ENCODE measurements at regions not wholly inside any gene's neighbourhood (a gene's known extent, or its start where the extent isn't known, plus 50 kb on each side); places are given as distances from the start of the nearest gene placed in this dataset.

GRCh38 chr6:164227952-164228522 is 813.5 kb downstream of the QKI start:
- H3K4me3 ChIP-seq (ENCODE audit: low read depth, low read length) = no peak overlapping the region
- DNase-seq (ENCODE audit: low read depth) = no peak
- TF ChIP-seq, protein P1, sequence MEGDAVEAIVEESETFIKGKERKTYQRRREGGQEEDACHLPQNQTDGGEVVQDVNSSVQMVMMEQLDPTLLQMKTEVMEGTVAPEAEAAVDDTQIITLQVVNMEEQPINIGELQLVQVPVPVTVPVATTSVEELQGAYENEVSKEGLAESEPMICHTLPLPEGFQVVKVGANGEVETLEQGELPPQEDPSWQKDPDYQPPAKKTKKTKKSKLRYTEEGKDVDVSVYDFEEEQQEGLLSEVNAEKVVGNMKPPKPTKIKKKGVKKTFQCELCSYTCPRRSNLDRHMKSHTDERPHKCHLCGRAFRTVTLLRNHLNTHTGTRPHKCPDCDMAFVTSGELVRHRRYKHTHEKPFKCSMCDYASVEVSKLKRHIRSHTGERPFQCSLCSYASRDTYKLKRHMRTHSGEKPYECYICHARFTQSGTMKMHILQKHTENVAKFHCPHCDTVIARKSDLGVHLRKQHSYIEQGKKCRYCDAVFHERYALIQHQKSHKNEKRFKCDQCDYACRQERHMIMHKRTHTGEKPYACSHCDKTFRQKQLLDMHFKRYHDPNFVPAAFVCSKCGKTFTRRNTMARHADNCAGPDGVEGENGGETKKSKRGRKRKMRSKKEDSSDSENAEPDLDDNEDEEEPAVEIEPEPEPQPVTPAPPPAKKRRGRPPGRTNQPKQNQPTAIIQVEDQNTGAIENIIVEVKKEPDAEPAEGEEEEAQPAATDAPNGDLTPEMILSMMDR (IDR thresholded peaks at IDR 0.05; ENCODE audit: insufficient read depth, low read depth, low read length, missing control alignments) = no peak

- TF ChIP-seq, protein P1 (IDR thresholded peaks at IDR 0.05; ENCODE audit: insufficient read depth, low read depth, low read length, missing control alignments) = no peak
- DNase-seq (ENCODE audit: low read depth) = no peak
- no peak overlapping the region for H3K4me3 ChIP-seq (ENCODE audit: low read depth, low read length)
These were observed 802.3 kb downstream of the QKI start for GRCh38 chr6:164216839-164217238.

- DNase-seq (ENCODE audit: low read depth) = no peak
- no peak overlapping the region for H3K4me3 ChIP-seq (ENCODE audit: low read depth, low read length)
- TF ChIP-seq, protein P1 (IDR thresholded peaks at IDR 0.05; ENCODE audit: insufficient read depth, low read depth, low read length, missing control alignments) = no peak
These were observed 801.9 kb downstream of the QKI start for GRCh38 chr6:164216368-164216767.

DNA sequence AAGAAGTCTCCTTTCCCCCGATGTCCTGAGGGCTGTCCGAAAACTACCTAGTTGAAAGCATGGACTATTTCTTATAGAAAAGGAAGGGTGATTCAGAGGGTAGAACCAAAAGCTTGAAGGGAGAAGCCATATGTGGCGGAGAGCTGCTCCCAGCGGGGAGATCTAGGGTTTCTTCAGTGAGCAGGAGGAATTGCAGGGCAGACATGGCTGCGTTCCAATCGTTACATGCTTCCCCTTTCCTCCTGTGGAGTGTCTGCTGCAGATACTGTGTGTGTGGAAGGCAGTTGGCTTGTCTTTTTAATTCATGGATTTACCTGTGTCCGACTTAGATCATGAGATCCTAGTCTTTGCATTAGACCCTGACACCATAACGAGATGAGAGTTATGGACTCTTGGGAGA is 799.5 kb downstream of the QKI start:
- TF ChIP-seq, protein P1 (IDR thresholded peaks at IDR 0.05; ENCODE audit: insufficient read depth, low read depth, low read length, missing control alignments) = no peak
- DNase-seq (ENCODE audit: low read depth) = no peak
- no peak overlapping the region for H3K4me3 ChIP-seq (ENCODE audit: low read depth, low read length)

- no peak overlapping the region for H3K4me3 ChIP-seq (ENCODE audit: low read depth, low read length)
- DNase-seq (ENCODE audit: low read depth) = no peak
- TF ChIP-seq, protein P1 (IDR thresholded peaks at IDR 0.05; ENCODE audit: insufficient read depth, low read depth, low read length, missing control alignments) = no peak
These were observed 796.7 kb downstream of the QKI start for GRCh38 chr6:164211254-164211653.

GRCh38 chr6:164210783-164211182 is 796.3 kb downstream of the QKI start:
- H3K4me3 ChIP-seq (ENCODE audit: low read depth, low read length) = no peak overlapping the region
- DNase-seq (ENCODE audit: low read depth) = no peak
- TF ChIP-seq, protein P1 (IDR thresholded peaks at IDR 0.05; ENCODE audit: insufficient read depth, low read depth, low read length, missing control alignments) = no peak

GRCh38 chr6:164210323-164210722 is 795.8 kb downstream of the QKI start:
- no peak for DNase-seq (ENCODE audit: low read depth)
- TF ChIP-seq, protein P1 (IDR thresholded peaks at IDR 0.05; ENCODE audit: insufficient read depth, low read depth, low read length, missing control alignments) = no peak
- no peak overlapping the region for H3K4me3 ChIP-seq (ENCODE audit: low read depth, low read length)
